ENCODE measurements at regions not wholly inside any gene's neighbourhood (a gene's known extent, or its start where the extent isn't known, plus 50 kb on each side); places are given as distances from the start of the nearest gene placed in this dataset.

- Histone ChIP-seq H3K36me3 (no peaks in the 10 kb centered on the region), H3K27ac (no peak overlapping the region), H3K9me3 (no peaks in the 10 kb centered on the region), H3K27me3 (no peaks in the 10 kb centered on the region), H3K4me3 (no peak overlapping the region), H3K4me1 (no peaks in the 10 kb centered on the region)
- no peak for DNase-seq
- no peak for TF ChIP-seq POLR2A (IDR thresholded peaks at IDR 0.05)
- no peak for TF ChIP-seq CTCF (IDR thresholded peaks at IDR 0.05)
Observed at GRCh38 chr4:44859477-44859876, 133.1 kb upstream of the GNPDA2 start.

GRCh38 chr4:44848466-44848865, 122.1 kb upstream of the GNPDA2 start:
- no peaks in the 10 kb centered on the region for H3K4me1 ChIP-seq
- H3K4me3 ChIP-seq = no peak overlapping the region
- H3K9me3 ChIP-seq = no peaks in the 10 kb centered on the region
- no peak for DNase-seq
- no peaks in the 10 kb centered on the region for H3K36me3 ChIP-seq
- H3K27ac ChIP-seq = no peak overlapping the region
- no peaks in the 10 kb centered on the region for H3K27me3 ChIP-seq
- TF ChIP-seq POLR2A (IDR thresholded peaks at IDR 0.05) (no peak), CTCF (IDR thresholded peaks at IDR 0.05) (no peak)

- Histone ChIP-seq H3K4me1 (no peaks in the 10 kb centered on the region), H3K4me3 (no peak overlapping the region), H3K27me3 (no peaks in the 10 kb centered on the region), H3K36me3 (no peaks in the 10 kb centered on the region), H3K9me3 (no peaks in the 10 kb centered on the region), H3K27ac (no peak overlapping the region)
- no peak for DNase-seq
- no peak for TF ChIP-seq CTCF (IDR thresholded peaks at IDR 0.05)
- TF ChIP-seq POLR2A (IDR thresholded peaks at IDR 0.05) = no peak
Observed at GRCh38 chr4:44845993-44846392, 119.6 kb upstream of the GNPDA2 start.

GRCh38 chr4:44845309-44845708, 119.0 kb upstream of the GNPDA2 start:
- Histone ChIP-seq H3K9me3 (no peaks in the 10 kb centered on the region), H3K27ac (no peak overlapping the region), H3K27me3 (no peaks in the 10 kb centered on the region), H3K36me3 (no peaks in the 10 kb centered on the region), H3K4me1 (no peaks in the 10 kb centered on the region), H3K4me3 (no peak overlapping the region)
- no peak for TF ChIP-seq CTCF (IDR thresholded peaks at IDR 0.05)
- no peak for TF ChIP-seq POLR2A (IDR thresholded peaks at IDR 0.05)
- no peak for DNase-seq

- Histone ChIP-seq H3K36me3 (no peaks in the 10 kb centered on the region), H3K27ac (no peak overlapping the region), H3K9me3 (no peaks in the 10 kb centered on the region), H3K4me3 (no peak overlapping the region), H3K4me1 (no peaks in the 10 kb centered on the region), H3K27me3 (no peaks in the 10 kb centered on the region)
- DNase-seq = no peak
- TF ChIP-seq POLR2A (IDR thresholded peaks at IDR 0.05) (no peak), CTCF (IDR thresholded peaks at IDR 0.05) (no peak)
Observed at GRCh38 chr4:44842531-44842930, 116.2 kb upstream of the GNPDA2 start.

- no peak for DNase-seq
- no peaks in the 10 kb centered on the region for H3K9me3 ChIP-seq
- no peak for TF ChIP-seq CTCF (IDR thresholded peaks at IDR 0.05)
- no peak for TF ChIP-seq POLR2A (IDR thresholded peaks at IDR 0.05)
- H3K27me3 ChIP-seq = no peaks in the 10 kb centered on the region
- no peak overlapping the region for H3K4me3 ChIP-seq
- H3K36me3 ChIP-seq = no peaks in the 10 kb centered on the region
- no peak overlapping the region for H3K27ac ChIP-seq
- no peaks in the 10 kb centered on the region for H3K4me1 ChIP-seq
Observed at GRCh38 chr4:44817930-44818329, 91.6 kb upstream of the GNPDA2 start.

Data from Peyer's patch (tissue), 4 donors.